Ectodermal cell (in vitro differentiated cells): ENCODE measurements at regions not wholly inside any gene's neighbourhood (a gene's known extent, or its start where the extent isn't known, plus 50 kb on each side); places are given as distances from the start of the nearest gene placed in this dataset.

Source experiments
- H3K27ac ChIP-seq: 2 replicates; pipeline ENCODE4 v1.7.0; 2013; ENCODE audit warnings: mild to moderate bottlenecking, low read depth, low read length; ENCODE audit not compliant: insufficient read depth, poor library complexity, severe bottlenecking
- H3K27me3 ChIP-seq: 2 replicates; pipeline ENCODE4 v1.7.0; 2013; ENCODE audit warnings: mild to moderate bottlenecking, low read length; ENCODE audit not compliant: insufficient read depth, control insufficient read depth, poor library complexity, severe bottlenecking
- H3K36me3 ChIP-seq: one replicate; pipeline ENCODE4 v1.7.0; 2013; ENCODE audit warnings: low read length; ENCODE audit not compliant: control insufficient read depth, insufficient read depth
- H3K4me1 ChIP-seq: one replicate; pipeline ENCODE4 v1.7.0; 2013; ENCODE audit warnings: low read length; ENCODE audit not compliant: control insufficient read depth, insufficient read depth
- H3K4me3 ChIP-seq: 2 replicates; pipeline ENCODE4 v1.7.0; 2013; ENCODE audit warnings: low read depth, low read length, control low read depth; ENCODE audit not compliant: insufficient read depth
- H3K9me3 ChIP-seq: 2 replicates; pipeline ENCODE4 v1.7.0; 2013; ENCODE audit warnings: mild to moderate bottlenecking, low read length, moderate library complexity; ENCODE audit not compliant: control insufficient read depth
- WGBS, 2 experiments: methylation state at CpG; one replicate each; pipeline ENCODE4 v1.1.7; 2013; ENCODE audit warnings: missing lambda C conversion rate in 2 of 2; 5-methylcytosine and 5-hydroxymethylcytosine counted together

DNA sequence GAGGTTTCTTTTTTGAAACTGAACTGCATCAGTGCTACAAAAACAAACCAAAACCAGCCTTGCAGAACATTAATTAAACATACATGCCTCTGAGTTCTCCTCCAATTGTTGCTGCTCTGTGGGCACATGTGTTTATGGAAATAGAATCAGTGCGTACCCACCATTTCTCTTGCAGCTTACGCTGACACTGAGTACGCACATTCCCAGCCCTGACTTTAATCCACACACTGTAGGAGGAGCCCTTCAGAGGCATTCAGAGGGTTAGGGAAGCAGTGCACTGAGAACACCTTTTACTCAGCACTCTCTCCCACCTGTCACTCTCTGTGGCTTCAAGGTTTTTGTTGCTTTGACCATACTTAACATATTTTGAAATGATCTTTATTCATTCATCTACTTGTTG lies 250.5 kb upstream of the PWP1 start:
- no peak overlapping the region for H3K4me3 ChIP-seq
- no peaks in the 10 kb centered on the region for H3K27me3 ChIP-seq
- H3K36me3 ChIP-seq = no peaks in the 10 kb centered on the region
- no peaks in the 10 kb centered on the region for H3K4me1 ChIP-seq
- no peak overlapping the region for H3K27ac ChIP-seq
- 84 to 86% methylated on average over 3 of the region's 3 CpGs for WGBS, 2 experiments
- no peaks in the 10 kb centered on the region for H3K9me3 ChIP-seq

DNA sequence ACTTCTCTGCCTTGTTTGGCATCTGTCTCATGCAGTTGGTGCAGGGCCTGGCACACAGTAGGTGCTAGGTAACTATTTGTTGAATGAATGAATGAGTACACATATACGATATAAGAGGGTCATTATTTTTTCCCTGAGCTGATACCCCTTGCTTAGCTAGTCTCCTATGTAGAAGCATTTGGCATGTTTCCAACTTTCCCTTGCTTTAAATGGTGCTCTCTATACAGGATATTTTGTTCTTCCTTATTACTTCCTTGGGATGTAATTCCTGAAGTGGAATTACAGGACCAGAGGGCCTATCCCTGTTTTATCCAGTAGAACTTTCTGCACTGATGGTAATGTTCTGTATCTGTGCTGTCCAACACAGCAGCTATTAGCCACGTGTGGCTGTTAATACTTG lies 250.1 kb upstream of the PWP1 start:
- H3K4me1 ChIP-seq = no peaks in the 10 kb centered on the region
- 87 to 97% methylated on average over 2 of the region's 2 CpGs for WGBS, 2 experiments
- no peaks in the 10 kb centered on the region for H3K9me3 ChIP-seq
- no peaks in the 10 kb centered on the region for H3K27me3 ChIP-seq
- H3K27ac ChIP-seq = no peak overlapping the region
- no peak overlapping the region for H3K4me3 ChIP-seq
- no peaks in the 10 kb centered on the region for H3K36me3 ChIP-seq

DNA sequence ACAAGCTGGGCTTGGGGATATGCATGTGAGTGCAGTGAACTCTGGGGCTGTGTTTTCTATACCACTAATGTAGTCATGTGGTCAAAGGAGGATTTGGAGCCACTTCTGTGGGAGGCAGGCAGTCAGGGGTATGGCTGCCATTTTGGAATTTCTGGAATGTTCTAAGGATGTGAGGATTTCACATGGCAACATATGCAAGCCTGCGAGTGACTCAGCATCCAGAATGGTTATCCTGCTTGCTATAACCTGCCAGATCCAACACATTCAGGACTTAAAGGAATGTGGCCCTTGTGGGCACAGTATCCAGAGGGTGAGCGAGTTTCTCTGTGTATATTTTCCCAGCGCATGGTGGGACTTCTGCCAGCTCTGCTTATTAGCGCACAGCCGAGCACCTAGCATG lies 249.2 kb upstream of the PWP1 start:
- Histone ChIP-seq H3K4me3 (no peak overlapping the region), H3K9me3 (no peaks in the 10 kb centered on the region), H3K4me1 (no peaks in the 10 kb centered on the region), H3K27ac (no peak overlapping the region), H3K27me3 (no peaks in the 10 kb centered on the region), H3K36me3 (no peaks in the 10 kb centered on the region)
- 94 to 96% methylated on average over 5 of the region's 5 CpGs for whole genome bisulfite sequencing, 2 experiments

DNA sequence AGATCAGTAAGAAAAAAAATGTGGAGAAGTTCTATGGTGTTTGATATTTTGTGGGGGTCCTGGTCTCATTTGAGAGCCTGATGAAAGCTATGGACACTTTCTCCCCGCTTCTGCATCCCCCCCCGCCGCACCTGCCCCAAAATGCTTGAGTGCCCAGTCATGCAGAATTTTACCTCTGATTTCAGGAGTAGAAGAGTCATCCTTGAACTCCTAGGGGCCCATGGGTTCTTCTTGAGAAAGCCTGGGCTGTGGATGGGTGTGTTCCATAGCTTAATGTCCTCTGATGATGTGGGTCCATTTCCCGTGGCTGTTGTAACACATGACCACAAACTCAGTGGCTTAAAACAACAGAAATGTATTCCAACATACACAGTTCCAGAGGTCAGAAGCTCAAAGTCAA lies 248.8 kb upstream of the PWP1 start:
- 97 to 98% methylated on average over 4 of the region's 4 CpGs for WGBS, 2 experiments
- Histone ChIP-seq H3K36me3 (no peaks in the 10 kb centered on the region), H3K27me3 (no peaks in the 10 kb centered on the region), H3K27ac (no peak overlapping the region), H3K9me3 (no peaks in the 10 kb centered on the region), H3K4me3 (no peak overlapping the region), H3K4me1 (peaks cover 3% of the 10 kb centered on the region)

DNA sequence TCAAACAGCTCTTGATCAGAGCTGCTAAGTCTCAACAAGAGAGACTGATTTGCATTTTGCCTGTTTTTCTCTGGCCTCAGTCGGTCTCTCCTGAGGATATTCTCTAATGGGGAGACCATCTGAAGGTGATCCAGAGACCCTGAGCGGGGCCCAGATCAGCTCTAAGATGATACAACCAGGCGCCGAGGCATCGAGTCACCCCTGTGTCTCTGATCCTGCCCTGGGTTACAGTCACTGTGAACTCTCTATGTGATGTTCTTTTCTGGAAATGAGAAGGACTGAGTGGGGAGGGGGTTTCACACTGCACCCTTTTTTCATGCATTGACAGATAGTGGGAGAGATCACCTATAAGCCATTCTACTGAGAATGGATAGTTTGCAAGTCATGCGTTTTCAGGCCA lies 247.6 kb upstream of the PWP1 start:
- H3K9me3 ChIP-seq = no peaks in the 10 kb centered on the region
- WGBS, 2 experiments = 92 to 94% methylated on average over 6 of the region's 6 CpGs

DNA sequence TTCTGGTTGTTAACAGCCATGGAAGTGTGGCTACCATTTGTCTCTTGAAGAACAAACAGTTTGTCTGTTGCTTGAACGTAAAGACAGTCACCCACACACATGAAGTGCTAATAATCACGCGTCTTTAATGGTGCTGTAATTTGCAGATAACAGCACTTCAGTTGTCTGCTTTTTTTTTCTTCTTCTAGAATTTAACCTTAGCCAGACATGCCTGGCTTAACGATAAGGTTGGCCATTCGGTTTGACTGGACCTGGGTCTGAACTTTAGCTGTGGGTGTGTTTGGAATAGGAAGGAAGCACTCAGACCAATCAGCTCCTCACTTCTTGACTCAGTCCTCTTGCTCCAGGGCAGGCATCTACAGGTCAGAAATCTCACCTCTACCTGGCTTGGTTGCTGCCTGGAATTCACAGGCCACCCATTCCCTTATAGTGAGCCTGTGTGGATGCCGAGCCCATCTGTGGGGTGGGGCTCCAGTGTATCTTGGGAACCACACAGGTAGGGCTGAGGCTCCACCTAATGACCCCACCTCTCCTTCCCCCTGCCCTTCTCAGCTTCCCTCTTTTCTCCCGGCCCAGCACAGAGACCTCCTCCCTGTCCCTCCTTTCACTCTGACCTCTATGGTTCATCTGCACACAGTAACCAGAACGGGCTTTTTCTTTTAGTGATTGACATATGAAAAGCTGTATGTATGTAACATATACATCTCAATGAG lies 246.4 kb upstream of the PWP1 start:
- peaks cover 8% of the 10 kb centered on the region for H3K4me1 ChIP-seq
- no peak overlapping the region for H3K4me3 ChIP-seq
- no peaks in the 10 kb centered on the region for H3K27me3 ChIP-seq
- H3K36me3 ChIP-seq = no peaks in the 10 kb centered on the region
- H3K9me3 ChIP-seq = no peaks in the 10 kb centered on the region
- no peak overlapping the region for H3K27ac ChIP-seq
- 78 to 87% methylated on average over 7 of the region's 8 CpGs for WGBS, 2 experiments

More for the DNA sequence above, 247.6 kb upstream of the PWP1 start:
- Histone ChIP-seq H3K4me1 (peaks cover 5% of the 10 kb centered on the region), H3K36me3 (no peaks in the 10 kb centered on the region), H3K27ac (no peak overlapping the region), H3K4me3 (no peak overlapping the region), H3K27me3 (no peaks in the 10 kb centered on the region)

DNA sequence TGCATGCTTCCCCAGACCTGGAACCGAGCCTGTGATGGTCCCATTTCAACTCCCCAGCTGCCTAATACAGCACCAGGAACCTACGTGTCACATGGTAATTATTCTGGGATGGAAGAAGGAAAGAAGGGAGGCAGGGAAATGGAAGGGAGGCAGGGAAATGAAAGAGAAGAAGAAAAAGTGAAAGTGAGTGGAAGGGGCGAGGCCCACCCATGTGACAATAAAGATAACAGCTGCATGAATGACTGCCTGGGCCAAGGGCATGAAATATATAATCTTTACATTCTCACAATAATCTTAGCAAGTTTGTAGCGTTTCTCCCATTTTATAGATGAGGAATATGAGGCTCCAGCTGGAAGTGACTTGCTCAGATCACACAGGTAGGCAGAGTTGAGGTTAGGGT lies 245.0 kb upstream of the PWP1 start:
- Histone ChIP-seq H3K27me3 (no peaks in the 10 kb centered on the region), H3K9me3 (no peaks in the 10 kb centered on the region), H3K27ac (no peak overlapping the region), H3K4me3 (no peak overlapping the region), H3K36me3 (no peaks in the 10 kb centered on the region), H3K4me1 (peaks cover 8% of the 10 kb centered on the region)
- 91 to 94% methylated on average over 4 of the region's 4 CpGs for WGBS, 2 experiments

DNA sequence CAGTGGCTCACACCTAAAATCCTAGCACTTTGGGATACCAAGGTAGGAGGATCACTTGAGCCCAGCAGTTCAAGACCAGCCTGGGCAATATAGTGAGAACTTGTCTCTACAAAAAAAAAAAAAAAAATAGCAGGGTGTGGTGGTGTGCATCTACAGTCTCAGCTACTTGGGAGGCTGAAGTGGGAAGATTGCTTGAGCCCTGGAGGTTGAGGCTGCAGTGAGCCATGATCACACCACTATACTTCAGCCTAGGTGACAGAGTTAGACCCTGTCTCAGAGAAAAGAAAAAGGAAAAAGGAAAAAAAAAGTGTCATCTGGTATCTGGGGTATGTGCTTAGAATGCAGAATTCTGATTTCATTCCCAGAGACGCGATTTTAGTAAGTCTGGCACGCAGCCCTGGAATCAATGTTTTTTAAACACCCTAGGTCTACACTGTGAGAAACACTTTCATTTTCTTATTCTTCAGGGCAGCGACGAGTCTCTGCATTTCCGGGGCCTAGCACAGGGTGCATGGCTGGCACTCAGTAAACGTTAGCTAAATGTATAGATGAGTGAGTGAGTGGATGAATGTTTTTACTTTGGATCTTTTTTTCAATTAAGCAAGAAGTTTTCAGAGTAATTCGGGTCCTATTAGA lies 243.8 kb upstream of the PWP1 start:
- WGBS, 2 experiments = 87 to 92% methylated on average over 8 of the region's 8 CpGs
- Histone ChIP-seq H3K27ac (no peak overlapping the region), H3K36me3 (no peaks in the 10 kb centered on the region), H3K27me3 (no peaks in the 10 kb centered on the region), H3K4me1 (peaks cover 8% of the 10 kb centered on the region), H3K4me3 (no peak overlapping the region), H3K9me3 (no peaks in the 10 kb centered on the region)

DNA sequence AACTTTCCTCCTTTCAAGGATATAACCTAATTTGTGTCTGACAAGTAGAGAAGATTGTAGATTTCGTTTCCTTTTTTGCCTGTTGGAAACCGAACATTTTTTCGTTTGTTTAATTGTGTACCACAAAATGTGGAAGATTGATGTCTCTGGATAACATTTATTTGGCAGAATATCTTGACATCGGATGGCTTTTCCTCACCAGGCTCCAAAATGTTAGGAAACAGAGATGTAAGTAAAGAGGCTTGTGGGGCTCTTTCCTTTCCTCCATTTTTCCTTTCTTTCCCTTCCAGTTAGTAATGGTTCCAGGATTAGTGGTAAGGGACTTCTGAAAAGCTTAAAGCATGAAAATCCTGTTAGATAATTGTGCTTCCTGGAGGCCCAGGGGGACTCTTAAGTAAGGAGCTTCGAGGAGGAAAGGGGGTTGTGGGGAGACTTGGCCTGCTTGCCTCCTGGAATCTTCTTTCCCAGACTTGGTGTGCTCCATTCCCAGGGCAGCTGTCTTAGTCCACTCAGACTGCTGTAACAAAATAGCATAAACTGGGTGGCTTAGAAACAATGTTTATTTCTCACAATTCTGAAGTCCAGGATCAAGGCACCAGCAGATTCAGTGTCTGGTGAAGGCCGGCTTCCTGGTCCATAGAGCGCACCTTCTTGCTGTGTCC lies 243.1 kb upstream of the PWP1 start:
- Histone ChIP-seq H3K9me3 (no peaks in the 10 kb centered on the region), H3K36me3 (no peaks in the 10 kb centered on the region), H3K27ac (peak overlapping the region; percentile 74), H3K27me3 (no peaks in the 10 kb centered on the region), H3K4me3 (no peak overlapping the region), H3K4me1 (peaks cover 8% of the 10 kb centered on the region)
- whole genome bisulfite sequencing, 2 experiments = 78 to 86% methylated on average over 7 of the region's 7 CpGs

DNA sequence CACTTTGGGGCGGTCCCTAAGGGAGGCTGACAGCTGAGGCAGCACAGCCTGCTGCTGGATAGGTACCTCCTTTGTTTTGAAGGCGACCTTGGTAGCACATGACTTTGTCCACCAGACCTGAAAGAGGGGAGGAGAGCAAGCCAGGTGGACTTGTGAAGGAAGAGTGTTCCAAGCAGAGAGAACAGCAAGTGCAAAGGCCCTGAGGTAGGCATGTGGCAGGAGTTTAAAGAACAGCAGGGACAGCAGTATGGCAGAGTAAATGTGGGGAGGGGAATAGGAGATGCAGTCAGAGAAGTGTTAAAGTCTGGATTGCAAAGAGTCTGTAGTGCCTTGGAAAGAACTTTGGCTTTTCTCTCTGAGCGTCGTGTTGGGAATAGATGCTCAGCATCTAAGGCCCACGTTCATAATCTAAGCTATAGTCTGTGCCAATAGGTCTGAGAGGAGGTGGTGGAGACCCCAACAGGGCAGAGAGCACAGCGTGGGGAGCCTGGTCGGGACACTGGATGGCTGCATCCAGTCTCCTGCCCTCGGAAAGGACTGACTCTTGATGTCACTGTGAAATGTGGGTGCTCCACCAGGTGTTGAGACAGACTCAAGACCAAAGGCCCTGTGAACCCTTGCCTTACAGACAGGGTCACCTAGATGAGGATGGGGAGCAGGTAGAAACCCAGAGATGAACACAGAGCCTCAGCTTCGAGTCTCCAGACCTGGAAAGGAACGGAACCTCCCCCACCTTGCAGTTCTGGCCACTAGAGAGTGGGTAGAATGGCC lies 242.1 kb upstream of the PWP1 start:
- no peaks in the 10 kb centered on the region for H3K27me3 ChIP-seq
- H3K27ac ChIP-seq = no peak overlapping the region
- no peaks in the 10 kb centered on the region for H3K36me3 ChIP-seq
- no peak overlapping the region for H3K4me3 ChIP-seq
- no peaks in the 10 kb centered on the region for H3K9me3 ChIP-seq
- WGBS, 2 experiments = 94 to 95% methylated on average over 10 of the region's 10 CpGs
- peaks cover 8% of the 10 kb centered on the region for H3K4me1 ChIP-seq
